ENCODE measurements at regions not wholly inside any gene's neighbourhood (a gene's known extent, or its start where the extent isn't known, plus 50 kb on each side); places are given as distances from the start of the nearest gene placed in this dataset.

DNA sequence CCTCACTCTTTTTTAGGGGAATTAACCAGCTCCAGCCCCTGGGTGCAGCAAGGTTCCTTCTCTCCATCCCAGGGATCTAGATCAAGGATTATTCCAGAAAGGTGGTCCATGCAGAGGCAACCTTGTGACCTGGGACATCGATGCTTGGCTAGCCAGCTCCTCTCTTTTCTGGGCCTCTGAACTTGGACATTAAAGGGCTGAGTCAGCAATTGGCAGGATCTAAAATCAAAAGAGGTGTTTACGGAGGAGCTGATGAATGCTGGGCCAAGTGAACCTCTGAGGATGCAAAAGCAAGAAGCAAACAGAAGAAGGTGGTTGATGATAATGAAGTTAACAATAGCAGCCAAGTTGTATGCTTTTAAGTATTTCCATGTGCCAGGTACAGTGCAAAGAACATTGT lies 207.0 kb downstream of the MAF start:
- Histone ChIP-seq H3K4me1 (ENCODE audit: low read length) (no peaks in the 10 kb centered on the region), H3F3A (ENCODE audit: insufficient read depth, low read length) (no peaks in the 10 kb centered on the region), H3K27me3 (replicated peaks; ENCODE audit: insufficient read depth, low read length) (no peaks in the 10 kb centered on the region), H3K4me2 (ENCODE audit: low read depth, low read length) (no peak overlapping the region), H4K20me1 (ENCODE audit: insufficient read depth, low read length) (no peaks in the 10 kb centered on the region), H3K9ac (ENCODE audit: low read length) (no peak overlapping the region), H3K36me3 (replicated peaks; ENCODE audit: insufficient read depth, low read length) (no peaks in the 10 kb centered on the region), H3K79me2 (ENCODE audit: low read length) (no peaks in the 10 kb centered on the region), H3K27ac (ENCODE audit: low read length) (no peak overlapping the region), H2AFZ (ENCODE audit: low read length) (no peak overlapping the region), H3K4me3 (ENCODE audit: low read length) (no peak overlapping the region), H3K9me2 (replicated peaks; ENCODE audit: insufficient read depth, low read length) (no peaks in the 10 kb centered on the region), H3K9me3 (replicated peaks; ENCODE audit: insufficient read depth, low read length) (no peaks in the 10 kb centered on the region)
- TF ChIP-seq, protein P1, sequence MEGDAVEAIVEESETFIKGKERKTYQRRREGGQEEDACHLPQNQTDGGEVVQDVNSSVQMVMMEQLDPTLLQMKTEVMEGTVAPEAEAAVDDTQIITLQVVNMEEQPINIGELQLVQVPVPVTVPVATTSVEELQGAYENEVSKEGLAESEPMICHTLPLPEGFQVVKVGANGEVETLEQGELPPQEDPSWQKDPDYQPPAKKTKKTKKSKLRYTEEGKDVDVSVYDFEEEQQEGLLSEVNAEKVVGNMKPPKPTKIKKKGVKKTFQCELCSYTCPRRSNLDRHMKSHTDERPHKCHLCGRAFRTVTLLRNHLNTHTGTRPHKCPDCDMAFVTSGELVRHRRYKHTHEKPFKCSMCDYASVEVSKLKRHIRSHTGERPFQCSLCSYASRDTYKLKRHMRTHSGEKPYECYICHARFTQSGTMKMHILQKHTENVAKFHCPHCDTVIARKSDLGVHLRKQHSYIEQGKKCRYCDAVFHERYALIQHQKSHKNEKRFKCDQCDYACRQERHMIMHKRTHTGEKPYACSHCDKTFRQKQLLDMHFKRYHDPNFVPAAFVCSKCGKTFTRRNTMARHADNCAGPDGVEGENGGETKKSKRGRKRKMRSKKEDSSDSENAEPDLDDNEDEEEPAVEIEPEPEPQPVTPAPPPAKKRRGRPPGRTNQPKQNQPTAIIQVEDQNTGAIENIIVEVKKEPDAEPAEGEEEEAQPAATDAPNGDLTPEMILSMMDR (IDR thresholded peaks at IDR 0.05; ENCODE audit: low read length) = no peak
- TF ChIP-seq EZH2 (optimal IDR thresholded peaks at IDR 0.05; ENCODE audit: low read depth, low read length) (no peak), EZH2phosphoT487 (IDR thresholded peaks at IDR 0.05; ENCODE audit: low read length) (no peak)
- no peak for DNase-seq

DNA sequence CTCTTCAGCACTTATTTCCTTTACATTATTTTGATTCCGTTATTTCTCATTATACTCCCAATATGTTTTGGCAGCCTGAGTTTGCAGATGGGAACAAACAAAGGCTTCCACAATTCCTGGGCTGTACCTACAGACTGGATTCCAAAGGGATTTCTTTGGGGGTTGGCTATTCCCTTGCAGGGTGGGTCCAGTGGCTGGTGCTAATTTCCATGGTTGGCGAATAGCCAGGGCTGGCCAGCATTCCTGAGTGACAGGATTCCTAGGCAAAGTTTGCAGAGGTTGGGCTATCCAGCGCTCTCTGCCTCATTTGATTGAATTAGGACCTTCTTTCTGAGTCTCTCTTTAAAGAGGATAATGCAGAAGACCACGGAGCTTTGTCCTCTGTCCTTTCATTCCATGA lies 207.4 kb downstream of the MAF start:
- no peaks in the 10 kb centered on the region for H3K9me3 ChIP-seq (replicated peaks; ENCODE audit: insufficient read depth, low read length)
- no peaks in the 10 kb centered on the region for H4K20me1 ChIP-seq (ENCODE audit: insufficient read depth, low read length)
- H3K4me1 ChIP-seq (ENCODE audit: low read length) = no peaks in the 10 kb centered on the region
- H3K27me3 ChIP-seq (replicated peaks; ENCODE audit: insufficient read depth, low read length) = no peaks in the 10 kb centered on the region
- H2AFZ ChIP-seq (ENCODE audit: low read length) = no peak overlapping the region
- H3K9me2 ChIP-seq (replicated peaks; ENCODE audit: insufficient read depth, low read length) = no peaks in the 10 kb centered on the region
- H3K4me2 ChIP-seq (ENCODE audit: low read depth, low read length) = no peak overlapping the region
- no peak overlapping the region for H3K27ac ChIP-seq (ENCODE audit: low read length)
- no peaks in the 10 kb centered on the region for H3F3A ChIP-seq (ENCODE audit: insufficient read depth, low read length)
- TF ChIP-seq EZH2 (optimal IDR thresholded peaks at IDR 0.05; ENCODE audit: low read depth, low read length) (no peak), EZH2phosphoT487 (IDR thresholded peaks at IDR 0.05; ENCODE audit: low read length) (no peak)
- TF ChIP-seq, protein P1 (IDR thresholded peaks at IDR 0.05; ENCODE audit: low read length) = no peak
- H3K36me3 ChIP-seq (replicated peaks; ENCODE audit: insufficient read depth, low read length) = no peaks in the 10 kb centered on the region
- no peaks in the 10 kb centered on the region for H3K79me2 ChIP-seq (ENCODE audit: low read length)
- no peak for DNase-seq
- H3K9ac ChIP-seq (ENCODE audit: low read length) = no peak overlapping the region
- H3K4me3 ChIP-seq (ENCODE audit: low read length) = no peak overlapping the region

DNA sequence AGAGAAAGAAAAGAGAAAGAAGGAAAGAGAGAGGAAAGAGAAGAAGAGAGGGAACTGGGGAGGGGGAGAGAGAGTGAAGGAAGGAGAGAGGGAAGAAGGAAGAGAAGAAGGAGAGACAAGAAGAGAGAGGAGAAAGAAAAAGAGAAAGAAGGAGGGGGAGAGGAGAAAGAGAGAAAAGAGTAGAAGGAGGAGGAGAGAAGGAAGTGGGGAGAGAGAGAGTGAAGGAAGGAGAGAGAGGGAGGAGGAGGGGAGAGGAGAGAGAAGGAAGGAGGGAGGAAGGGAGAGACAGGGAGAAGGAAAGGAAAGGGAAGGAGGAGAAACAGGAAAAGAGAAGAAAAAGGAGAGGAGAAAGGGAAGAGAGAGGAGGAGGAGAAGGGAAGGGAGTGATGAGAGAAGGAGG lies 208.5 kb downstream of the MAF start:
- Histone ChIP-seq H3K79me2 (ENCODE audit: low read length) (no peaks in the 10 kb centered on the region), H3K4me1 (ENCODE audit: low read length) (no peaks in the 10 kb centered on the region), H4K20me1 (ENCODE audit: insufficient read depth, low read length) (no peaks in the 10 kb centered on the region), H2AFZ (ENCODE audit: low read length) (no peak overlapping the region), H3F3A (ENCODE audit: insufficient read depth, low read length) (no peaks in the 10 kb centered on the region), H3K9ac (ENCODE audit: low read length) (no peak overlapping the region), H3K9me3 (replicated peaks; ENCODE audit: insufficient read depth, low read length) (no peaks in the 10 kb centered on the region), H3K36me3 (replicated peaks; ENCODE audit: insufficient read depth, low read length) (no peaks in the 10 kb centered on the region), H3K27ac (ENCODE audit: low read length) (no peak overlapping the region), H3K27me3 (replicated peaks; ENCODE audit: insufficient read depth, low read length) (no peaks in the 10 kb centered on the region), H3K4me3 (ENCODE audit: low read length) (no peak overlapping the region), H3K9me2 (replicated peaks; ENCODE audit: insufficient read depth, low read length) (no peaks in the 10 kb centered on the region), H3K4me2 (ENCODE audit: low read depth, low read length) (no peak overlapping the region)
- no peak for TF ChIP-seq EZH2 (optimal IDR thresholded peaks at IDR 0.05; ENCODE audit: low read depth, low read length)
- TF ChIP-seq, protein P1 (IDR thresholded peaks at IDR 0.05; ENCODE audit: low read length) = no peak
- TF ChIP-seq EZH2phosphoT487 (IDR thresholded peaks at IDR 0.05; ENCODE audit: low read length) = no peak
- no peak for DNase-seq

Data from MM.1S (cell line).